NCI-H82 treated with DMSO at 0.1 percent for 48 hours (cell line): ENCODE measurements at regions not wholly inside any gene's neighbourhood (a gene's known extent, or its start where the extent isn't known, plus 50 kb on each side); places are given as distances from the start of the nearest gene placed in this dataset.
"Not testable (repeated sequence)": the region's sequence is repeated elsewhere in the genome, so short reads cannot be mapped to it uniquely, and the experiment has no call there.

Source experiments
- DNase-seq: peaks from one replicate; lab custom pipeline; 2025; ENCODE audit not compliant: unreplicated experiment; lab: John Stamatoyannopoulos, UW

DNA sequence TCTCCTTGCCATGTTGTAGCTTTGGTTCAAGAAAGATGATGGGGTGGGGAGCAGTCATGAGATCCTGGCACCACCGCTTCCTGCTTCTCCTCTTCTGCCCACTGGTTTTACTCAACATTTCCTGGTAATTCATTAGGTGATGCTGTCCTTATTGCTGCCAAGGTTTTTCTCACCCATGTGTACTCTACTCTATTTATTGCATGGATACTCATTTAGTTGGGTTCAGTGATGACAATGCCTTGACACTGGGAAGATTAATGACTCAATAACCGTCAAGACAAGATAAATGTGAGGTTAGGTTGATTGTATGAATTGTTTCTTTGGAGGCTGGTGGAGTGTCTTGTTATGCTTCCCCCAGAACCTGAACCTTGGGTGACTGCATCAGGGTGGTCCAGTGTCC, 484.2 kb downstream of the SIPA1L2 start:
- DNase-seq = no peak

DNA sequence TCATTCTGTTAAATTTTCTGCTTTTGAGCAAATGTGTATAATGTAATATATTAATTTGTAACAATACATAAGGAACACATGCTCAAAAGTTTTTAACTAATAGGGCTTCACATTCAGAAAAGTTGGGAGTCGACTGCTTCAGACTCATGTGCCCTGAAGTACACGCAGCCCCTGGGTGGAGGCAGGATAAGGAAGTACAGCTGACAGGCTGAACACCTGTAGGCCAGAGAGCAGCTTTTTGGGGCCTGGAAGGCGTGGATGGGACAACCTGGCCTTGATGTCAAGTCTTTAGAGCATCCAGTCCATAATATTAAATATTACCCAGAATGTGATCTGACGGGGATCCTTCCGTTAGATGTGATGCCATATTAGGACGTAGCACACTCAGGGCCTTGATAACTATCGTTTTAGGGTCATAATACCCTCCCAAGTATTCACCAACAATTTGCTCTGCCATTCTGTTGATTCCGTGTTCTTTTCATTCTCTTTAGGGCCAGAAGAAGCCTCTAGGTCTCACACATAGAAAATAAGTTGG, 485.2 kb downstream of the SIPA1L2 start:
- no peak for DNase-seq

DNA sequence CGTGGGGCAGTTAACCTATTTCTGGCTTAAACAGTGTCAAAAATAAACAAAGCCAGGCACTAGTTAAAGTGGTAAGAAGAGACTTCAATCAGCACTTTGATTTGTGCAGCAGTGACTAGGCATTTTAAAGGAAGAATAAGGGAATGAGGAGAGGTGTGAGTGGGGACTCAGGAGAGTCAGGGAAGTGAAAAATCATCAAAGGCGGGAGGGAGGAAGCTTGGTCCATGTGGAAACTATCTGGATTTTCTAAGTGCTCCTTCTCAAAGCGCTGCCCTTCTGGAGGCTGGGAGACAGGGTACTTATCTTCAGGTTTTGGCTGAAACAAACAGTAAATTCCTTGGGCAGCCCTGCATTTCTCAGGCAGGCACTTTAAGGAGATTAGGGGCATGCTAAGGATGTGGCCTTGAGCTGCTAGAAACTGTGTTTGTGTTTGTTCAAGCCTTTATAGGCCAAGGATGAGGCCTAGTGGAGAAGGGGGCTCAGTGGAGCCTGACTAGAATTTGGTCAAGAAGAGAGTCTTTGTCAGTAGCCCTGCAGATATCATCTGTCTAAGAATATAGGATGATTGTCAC, 486.5 kb downstream of the SIPA1L2 start:
- peak; percentile 27 for DNase-seq

DNA sequence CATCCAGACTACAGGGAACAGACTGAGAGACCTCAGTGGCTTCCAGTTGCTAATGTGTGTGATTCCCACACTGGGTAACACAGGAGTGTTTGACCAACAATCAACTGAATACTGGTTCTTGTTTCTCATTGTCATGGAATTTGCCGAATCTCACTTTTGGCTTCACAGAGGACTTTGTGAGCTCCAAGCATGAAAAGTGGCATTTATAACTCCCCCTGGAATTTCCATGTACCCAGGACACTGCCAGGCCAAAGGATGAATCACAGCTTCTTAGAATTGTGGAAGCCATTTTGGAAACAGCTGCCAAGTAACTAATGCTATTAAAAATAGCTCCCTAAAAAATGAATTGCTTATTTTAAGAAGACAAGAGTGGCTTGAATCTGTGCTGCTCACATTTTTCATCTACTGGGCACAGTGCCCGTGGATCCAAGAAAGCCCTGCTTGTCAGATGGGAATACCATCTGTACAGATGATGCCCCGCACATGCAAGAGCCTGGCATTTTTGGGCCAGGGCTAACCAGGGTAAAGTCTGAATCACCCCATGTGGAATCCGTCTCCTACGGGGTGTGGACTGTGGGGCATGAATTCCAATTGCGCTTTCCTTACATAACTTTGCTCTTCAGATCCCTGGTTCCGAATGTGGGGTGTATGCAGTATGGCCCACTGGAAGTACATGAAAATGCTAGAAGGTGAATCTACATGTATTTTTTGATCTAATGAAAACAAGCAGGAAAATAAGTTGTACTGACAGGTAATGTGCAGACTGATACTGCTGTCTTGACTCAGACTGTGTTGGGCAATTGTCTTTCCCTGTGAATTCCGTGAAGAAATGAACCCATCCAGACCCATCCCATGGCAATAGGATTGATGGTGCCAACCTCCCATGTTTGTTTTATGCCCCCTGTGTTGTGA, 487.3 kb downstream of the SIPA1L2 start:
- DNase-seq = no peak

DNA sequence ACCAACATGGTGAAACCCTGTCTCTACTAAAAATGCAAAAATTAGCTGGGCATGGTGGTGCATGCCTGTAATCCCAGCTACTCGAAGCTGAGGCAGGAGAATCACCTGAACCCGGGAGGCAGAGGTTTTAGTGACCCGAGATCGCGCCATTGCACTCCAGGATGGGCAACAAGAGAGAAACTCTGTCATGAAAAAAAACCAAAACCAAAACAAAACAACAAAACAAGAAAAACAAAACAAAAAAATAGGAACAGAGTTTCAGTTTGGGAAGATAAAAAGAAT, 488.8 kb downstream of the SIPA1L2 start:
- DNase-seq = not testable (repeated sequence)

DNA sequence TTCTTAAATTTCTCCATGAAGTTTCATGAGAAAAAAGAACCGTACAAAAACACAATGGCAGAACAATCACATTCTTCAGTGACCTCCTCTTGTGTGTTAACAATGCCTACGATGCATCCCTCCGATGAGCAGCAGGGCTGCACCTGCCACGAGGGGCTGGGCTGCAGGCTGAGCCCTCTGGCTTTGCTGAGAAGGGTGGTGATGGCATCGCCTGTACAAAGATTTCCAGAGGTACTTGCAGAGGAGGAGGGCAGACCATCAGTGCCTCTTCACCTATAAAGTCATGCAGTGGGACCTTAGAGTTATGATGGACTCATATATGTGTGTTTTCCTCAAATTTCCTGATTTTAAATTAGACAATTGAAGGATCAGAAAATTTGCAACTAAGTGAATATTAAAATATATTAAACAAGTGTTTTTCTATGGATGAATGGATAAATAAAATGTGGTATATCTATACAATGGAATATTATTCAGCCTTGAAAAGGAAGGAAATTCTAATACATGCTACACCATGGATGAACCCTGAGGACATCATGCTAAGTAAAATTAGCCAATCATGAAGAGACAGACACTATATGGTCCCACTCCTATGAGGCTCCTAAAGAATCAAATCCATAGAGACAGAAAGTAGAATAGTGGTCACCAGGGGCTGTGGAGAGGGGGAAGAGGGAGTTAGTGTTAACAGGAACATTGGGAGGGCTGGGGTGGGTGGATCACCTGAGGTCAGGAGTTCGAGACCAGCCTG, 489.3 kb downstream of the SIPA1L2 start:
- no peak for DNase-seq

DNA sequence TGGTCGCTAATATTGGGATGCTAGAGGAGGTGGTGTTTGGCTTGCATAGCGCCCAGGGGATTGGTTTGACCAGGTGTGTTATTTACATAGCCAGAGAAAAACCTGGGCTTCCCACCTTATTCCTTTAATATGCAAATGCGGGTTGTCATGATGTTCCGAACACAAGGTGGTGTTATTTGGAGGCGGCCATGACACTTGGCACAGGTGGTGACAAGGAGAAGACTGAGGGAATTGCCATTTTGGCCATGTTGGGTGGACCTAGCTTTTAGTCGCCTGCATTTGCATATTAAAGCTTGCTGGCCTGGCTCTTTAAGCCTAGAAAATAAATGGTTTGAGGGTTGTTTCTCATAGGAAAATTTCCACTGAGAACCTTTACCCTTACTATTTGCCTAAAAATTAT, 490.5 kb downstream of the SIPA1L2 start:
- no peak for DNase-seq

DNA sequence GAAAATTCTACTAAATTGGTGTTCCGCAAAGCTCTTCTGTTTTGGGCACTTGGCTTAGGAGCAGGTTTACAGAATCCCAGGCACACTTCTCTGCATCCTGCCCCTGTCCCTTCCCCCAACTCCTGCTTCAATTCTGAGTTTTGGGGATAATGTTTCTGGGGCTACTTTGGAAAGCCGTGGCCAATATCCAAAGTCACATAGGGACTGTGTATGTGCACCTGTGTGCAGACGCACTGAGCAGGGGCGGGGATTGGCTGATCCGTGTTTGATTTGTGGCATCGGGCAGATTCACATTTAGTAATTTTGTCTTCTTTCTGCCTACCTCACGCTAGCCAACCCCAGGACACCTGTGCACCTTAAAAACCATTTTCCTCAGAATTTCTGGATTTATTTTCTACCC, 491.9 kb downstream of the SIPA1L2 start:
- no peak for DNase-seq

DNA sequence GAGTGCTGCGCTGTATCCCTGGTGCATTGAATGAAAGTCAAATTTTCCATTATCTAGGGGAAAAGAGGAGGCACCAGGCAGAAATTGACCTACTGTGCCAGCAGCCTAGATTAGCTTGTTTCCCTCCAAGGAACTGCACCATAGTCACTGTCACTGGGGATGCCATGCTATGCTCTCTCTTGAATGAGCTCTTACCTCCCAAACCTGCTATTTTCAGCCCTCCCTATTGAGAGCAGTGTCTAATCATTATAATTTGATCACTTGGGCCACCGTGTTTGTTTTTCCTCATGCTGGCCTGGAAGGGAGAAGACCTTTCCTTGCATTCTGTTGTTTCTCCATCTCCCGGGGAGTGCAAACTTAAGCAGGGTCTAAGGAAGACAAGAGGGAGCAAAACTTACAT, 492.9 kb downstream of the SIPA1L2 start:
- no peak for DNase-seq

DNA sequence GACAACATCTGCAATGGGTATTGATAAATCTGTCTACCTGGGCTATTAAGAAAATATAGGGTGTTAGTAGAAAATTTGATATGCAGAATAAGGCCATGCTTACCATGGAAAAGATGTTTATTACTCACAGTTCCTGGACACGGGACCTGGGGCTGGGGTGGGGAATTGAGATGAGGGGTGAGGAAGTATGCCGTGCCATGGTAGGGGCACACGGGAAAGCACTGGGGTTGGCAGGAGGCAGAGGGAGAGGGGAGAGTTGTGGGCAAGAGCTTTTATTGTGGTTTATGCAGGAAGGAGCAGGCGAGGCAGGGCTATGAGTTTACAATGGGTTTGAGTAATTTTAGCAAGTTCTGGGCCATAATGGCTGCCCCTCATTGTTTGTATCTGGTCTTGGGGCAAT, 493.8 kb downstream of the SIPA1L2 start:
- DNase-seq = no peak

DNA sequence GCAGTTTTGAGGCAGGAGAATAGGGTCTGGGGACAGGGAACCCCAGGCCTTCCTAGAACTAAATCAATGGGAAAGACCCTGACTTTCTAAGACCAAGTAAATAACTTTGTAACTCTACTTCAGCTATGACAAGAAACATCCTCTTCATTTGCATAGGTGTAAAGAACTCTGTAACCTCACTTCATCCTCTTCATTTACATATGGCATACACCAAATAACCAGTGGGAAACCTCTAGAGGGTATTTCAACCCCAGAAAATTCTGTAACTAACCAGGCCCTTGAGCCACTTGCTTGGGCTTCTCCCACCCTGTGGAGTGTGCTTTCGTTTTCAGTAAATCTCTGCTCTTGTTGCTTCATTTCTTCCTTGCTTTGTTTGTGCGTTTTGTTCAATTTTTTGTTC, 495.6 kb downstream of the SIPA1L2 start:
- no peak for DNase-seq

DNA sequence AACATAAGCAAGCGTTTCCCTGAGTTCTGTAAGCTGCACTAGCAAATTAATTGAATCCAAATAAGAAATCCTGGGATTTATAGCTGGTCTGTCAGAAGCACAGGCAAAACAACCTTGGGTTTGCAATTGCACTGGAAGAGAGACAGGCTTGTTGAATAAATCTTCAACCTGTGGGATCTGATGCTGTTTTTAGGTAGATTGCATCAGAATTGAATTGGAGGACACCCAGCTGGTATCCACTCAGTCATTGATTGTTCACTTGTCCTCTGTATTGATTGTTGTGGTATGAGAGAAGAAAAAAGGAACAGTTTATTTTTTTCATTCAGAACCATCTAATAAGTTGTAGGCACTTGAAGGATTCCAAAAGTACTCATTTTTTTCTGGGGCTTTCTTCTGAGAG, 497.4 kb downstream of the SIPA1L2 start:
- no peak for DNase-seq

DNA sequence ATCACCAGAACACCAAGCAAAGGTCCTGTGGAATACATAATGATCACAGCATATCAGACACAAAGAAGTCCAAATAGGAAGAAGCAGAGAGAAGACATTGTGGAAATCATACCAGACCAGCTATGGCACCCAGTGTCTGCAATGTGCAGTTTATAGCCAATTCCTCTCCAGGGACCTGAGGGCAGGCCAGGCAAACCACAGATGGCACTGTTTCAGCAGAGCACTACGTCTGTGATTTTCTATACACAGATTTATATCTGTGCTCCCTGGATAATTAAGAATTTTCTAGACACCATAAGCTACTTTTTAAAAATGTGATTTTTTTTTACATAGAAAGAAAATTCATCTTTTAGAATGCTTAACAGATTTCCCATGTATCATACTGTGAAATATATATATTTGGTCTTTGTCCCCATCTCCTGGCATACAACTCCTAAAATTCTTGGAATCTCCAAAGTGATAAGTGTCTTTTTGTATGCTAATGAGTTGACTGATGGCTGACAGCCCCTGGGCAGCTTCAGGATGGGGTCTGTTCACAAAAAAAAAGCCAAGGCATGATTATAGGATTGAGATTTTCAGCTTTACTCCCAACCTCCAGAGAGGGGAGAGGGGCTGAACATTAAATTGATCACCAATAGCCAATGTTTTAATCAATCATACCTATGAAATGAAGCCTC, 498.1 kb downstream of the SIPA1L2 start:
- no peak for DNase-seq

DNA sequence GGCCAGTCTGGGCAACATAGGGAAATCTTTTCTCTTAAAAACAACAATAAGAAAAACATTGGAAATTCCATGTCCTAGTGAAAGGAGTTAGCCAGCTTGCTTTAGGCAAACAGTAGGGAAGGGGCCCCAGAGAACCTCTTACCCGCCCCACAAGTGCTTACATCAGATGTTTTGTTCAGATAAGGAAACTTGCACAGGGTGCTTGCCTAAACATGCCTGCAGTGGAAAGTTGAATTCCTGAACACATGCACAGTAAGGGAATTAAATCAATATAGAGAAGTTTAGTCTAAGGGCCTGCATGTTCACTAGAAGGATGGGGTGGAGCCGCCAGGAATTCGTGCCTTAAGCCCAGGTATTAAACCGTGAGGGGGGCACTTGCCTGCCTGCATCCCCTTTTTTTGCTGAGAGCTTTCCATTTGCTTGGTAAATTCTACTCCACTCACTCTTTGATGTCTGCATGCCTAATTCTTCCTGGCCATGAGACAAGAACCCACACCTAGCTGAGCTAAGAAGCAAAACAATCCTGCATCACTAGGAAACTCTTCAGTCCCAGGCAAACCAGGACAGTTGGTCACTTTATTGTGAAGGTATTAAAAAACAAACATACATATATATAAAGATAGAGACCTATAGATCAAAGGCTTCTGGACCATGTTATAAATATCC, 499.0 kb downstream of the SIPA1L2 start:
- DNase-seq = no peak

DNA sequence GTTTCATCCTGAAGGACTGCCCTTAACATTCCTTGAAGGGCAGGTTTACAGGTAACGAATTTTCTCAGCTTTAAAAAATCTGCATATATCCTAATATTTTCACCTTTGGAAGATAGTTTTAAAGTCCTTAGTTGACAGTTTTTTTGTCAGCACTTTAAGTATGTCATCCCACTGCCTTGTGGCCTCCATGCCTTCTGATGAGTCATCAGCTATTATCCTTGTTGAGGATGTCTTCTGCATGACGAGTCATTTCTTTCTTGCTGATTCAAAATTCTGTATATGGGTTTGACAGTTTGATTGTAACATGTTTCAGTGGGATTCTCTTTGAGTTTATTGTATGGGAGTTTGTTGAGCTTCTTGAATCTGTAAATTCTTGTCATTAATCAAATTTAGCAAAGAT, 500.6 kb downstream of the DISC1 start:
- no peak for DNase-seq

DNA sequence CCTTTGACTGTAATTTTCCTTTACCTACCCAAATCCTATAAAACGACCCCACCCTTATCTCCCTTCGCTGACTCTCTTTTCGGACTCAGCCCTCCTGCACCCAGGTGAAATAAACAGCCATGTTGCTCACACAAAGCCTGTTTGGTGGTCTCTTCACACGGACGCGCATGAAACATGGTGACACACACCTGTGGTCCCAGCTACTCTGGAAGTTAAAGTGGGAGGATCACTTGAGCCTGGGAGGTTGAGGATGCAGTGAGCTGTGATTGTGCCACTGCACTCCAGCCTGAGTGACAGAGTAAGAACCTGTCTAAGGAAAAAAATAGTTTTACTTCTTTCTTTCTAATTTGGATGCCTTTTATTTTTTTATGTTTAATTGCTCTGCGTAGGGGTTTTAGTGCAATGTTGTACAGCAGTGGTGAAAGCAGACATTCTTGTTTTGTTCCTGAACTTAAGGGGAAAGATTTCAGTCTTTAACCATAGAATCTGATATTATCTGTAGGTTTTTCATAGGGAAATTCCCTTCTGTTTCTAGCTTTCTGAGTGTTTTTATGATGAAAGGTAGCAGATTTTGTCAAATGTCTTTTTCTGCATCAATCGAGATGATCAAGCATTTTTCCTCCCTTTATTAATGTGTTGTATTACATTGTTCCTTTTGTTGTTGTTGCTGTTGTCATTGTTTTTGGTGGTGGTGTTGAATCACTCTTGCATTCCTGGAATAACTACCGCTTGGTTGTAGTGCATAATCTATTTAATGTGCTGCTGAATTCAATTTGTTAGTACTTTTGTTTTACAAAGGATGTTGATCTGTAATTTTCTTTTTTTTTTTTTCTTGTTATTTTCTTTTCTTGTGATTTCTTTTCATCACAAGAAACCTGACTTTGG, 497.4 kb downstream of the DISC1 start:
- DNase-seq = no peak

DNA sequence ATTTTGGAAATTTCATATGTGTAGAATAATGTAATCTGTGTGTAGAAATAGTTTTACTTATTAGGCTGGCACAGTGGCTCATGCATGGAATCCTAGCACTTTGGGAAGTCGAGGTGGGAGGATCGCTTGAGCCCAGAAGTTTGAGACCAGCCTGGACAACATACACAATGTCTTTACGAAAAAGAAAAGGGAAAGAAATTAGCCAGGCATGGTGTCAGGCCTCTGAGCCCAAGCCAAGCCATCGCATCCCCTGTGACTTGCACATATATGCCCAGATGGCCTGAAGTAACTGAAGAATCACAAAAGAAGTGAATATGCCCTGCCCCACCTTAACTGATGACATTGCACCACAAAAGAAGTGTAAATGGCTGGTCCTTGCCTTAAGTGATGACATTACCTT, 491.3 kb downstream of the DISC1 start:
- DNase-seq = not testable (repeated sequence)

DNA sequence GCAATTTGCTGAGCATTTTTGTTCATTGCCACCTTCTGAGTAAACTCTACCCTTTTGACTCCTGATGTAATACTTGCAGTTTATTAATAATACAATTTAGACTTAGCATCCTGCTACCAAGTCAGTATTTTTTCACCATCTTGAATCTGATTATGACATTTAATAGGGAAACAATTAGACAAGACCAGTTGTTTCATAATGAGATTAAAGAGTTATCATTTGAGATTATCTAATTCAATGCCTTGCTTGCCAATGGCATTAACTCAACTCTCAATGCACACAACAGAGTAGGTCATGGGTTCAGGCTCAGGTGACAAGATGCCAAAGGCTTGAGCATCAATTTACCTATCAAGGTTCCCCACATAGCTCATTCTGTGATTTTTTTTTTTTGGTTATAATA, 488.4 kb downstream of the DISC1 start:
- DNase-seq = peak; percentile 45

DNA sequence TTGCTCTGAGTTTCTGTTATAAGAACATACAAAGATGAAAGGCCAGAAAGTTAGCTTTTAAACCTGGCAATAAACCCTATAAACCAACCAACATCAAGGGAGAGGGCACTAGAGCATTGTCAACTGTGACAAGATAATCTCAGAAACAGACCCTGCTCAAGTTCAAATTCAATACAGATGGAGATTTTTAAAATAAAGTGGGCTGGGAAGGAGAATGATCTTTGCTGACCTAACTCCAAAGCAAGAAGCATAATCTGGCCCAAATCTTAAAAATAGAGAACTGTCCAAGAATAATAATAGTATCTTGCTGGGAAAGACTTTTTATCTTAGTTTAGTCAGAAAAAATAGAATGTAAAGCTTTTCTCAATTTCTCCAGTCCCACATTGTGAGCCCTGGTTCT, 485.5 kb downstream of the DISC1 start:
- no peak for DNase-seq

DNA sequence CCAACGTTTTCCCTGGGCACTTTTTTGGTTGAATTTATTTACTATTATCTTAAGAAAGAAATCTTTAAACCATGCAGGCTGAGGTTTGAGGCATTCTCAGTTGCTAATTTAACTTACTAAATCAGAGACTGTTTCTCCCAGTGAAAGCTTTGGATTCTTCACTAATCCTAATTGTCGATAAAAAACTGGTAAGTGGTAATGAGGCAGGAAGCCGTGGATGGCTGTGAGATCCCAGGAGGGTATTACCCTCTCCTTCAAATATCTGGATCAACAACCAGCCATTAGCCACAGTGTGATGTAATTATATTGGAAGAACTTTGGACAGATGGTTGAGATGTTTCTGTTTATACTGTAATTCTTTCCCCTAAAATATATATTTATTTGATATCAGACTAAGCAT, 485.0 kb downstream of the DISC1 start:
- DNase-seq = no peak
